Activated CD4-positive, alpha-beta T cell treated with anti-CD3 and anti-CD28 coated beads for 24 hours (primary cell): ENCODE measurements at regions not wholly inside any gene's neighbourhood (a gene's known extent, or its start where the extent isn't known, plus 50 kb on each side); places are given as distances from the start of the nearest gene placed in this dataset.

ENCODE experiments used
- DNase-seq, 2 donors: peaks; one replicate each; pipeline ENCODE4 v3.0.0-alpha.2; 2020; ENCODE audit warnings: low read depth in 2 of 2

GRCh38 chr3:157631478-157631877 is 128.3 kb upstream of the VEPH1 start:
- no peak for DNase-seq

GRCh38 chr3:157626817-157627216 is 123.6 kb upstream of the VEPH1 start:
- no peak for DNase-seq

GRCh38 chr3:157624801-157625200 is 121.6 kb upstream of the VEPH1 start:
- no peak for DNase-seq

- DNase-seq = no peak
Observed at GRCh38 chr3:157618886-157619285, 115.7 kb upstream of the VEPH1 start.

GRCh38 chr3:157618075-157618760 is 115.0 kb upstream of the VEPH1 start:
- DNase-seq = no peak

GRCh38 chr3:157614896-157615295 is 111.7 kb upstream of the VEPH1 start:
- no peak for DNase-seq

- DNase-seq = no peak
Observed at GRCh38 chr3:157611536-157612076, 108.4 kb upstream of the VEPH1 start.

- no peak for DNase-seq
Observed at GRCh38 chr3:157610876-157611535, 107.8 kb upstream of the VEPH1 start.

- DNase-seq = no peak
Observed at GRCh38 chr3:157607826-157608405, 104.7 kb upstream of the VEPH1 start.

GRCh38 chr3:157606852-157607197 is 103.6 kb upstream of the VEPH1 start:
- no peak for DNase-seq

GRCh38 chr3:157606011-157606851 is 103.0 kb upstream of the VEPH1 start:
- DNase-seq = peak; percentile 49 to 50

GRCh38 chr3:157605356-157605755 is 102.1 kb upstream of the VEPH1 start:
- DNase-seq = no peak

- no peak for DNase-seq
Observed at GRCh38 chr3:157602424-157602823, 99.2 kb upstream of the VEPH1 start.

- DNase-seq = no peak
Observed at GRCh38 chr3:157595259-157595658, 92.0 kb upstream of the VEPH1 start.

GRCh38 chr3:157594413-157594812 is 91.2 kb upstream of the VEPH1 start:
- no peak for DNase-seq

GRCh38 chr3:157592769-157593168 is 89.6 kb upstream of the VEPH1 start:
- no peak for DNase-seq

GRCh38 chr3:157590273-157590672 is 87.1 kb upstream of the VEPH1 start:
- no peak for DNase-seq

GRCh38 chr3:157589211-157589610 is 86.0 kb upstream of the VEPH1 start:
- DNase-seq = no peak

GRCh38 chr3:157588386-157589060 is 85.3 kb upstream of the VEPH1 start:
- DNase-seq = no peak

GRCh38 chr3:157586293-157586692 is 83.1 kb upstream of the VEPH1 start:
- no peak for DNase-seq

GRCh38 chr3:157585386-157585785 is 82.2 kb upstream of the VEPH1 start:
- no peak for DNase-seq

GRCh38 chr3:157582637-157582973 is 79.4 kb upstream of the VEPH1 start:
- DNase-seq = no peak
